K562 (cell line): ENCODE measurements at regions not wholly inside any gene's neighbourhood (a gene's known extent, or its start where the extent isn't known, plus 50 kb on each side); places are given as distances from the start of the nearest gene placed in this dataset.

Source experiments
- ADNP ChIP-seq: fragments of 200-800 bp; sonication (Bioruptor generic); IDR thresholded peaks from 2 replicates; pipeline ENCODE4 v1.6.1; 2016; ENCODE audit warnings: missing genetic modification characterization, missing compliant biosample characterization
- AFF4 ChIP-seq: sonication (generic); formaldehyde crosslinking; IDR thresholded peaks from 2 replicates; pipeline ENCODE4 v1.8.0; 2023; ENCODE audit warnings: mild to moderate bottlenecking, missing genetic modification reagents
- ATF7 ChIP-seq: fragments of 450-650 bp; IDR thresholded peaks from 2 replicates; pipeline ENCODE4 v1.7.1; 2014; ENCODE audit warnings: mild to moderate bottlenecking, moderate library complexity
- BCOR ChIP-seq: fragments of 450-650 bp; IDR thresholded peaks from 2 replicates; pipeline ENCODE4 v1.6.1; 2016
- BMI1 ChIP-seq: fragments of 150-350 bp; IDR thresholded peaks from 2 replicates; pipeline ENCODE4 v1.6.1; 2014; ENCODE audit warnings: low read length
- CEBPG ChIP-seq, 3 experiments: fragments of 200-800 bp in 1 of 3; sonication (Bioruptor generic) in 1 of 3; sonication (generic) in 1 of 3; formaldehyde crosslinking in 1 of 3; IDR thresholded peaks in 2 of 3; conservative IDR thresholded peaks in 1 of 3; 2 replicates each; pipeline versions ENCODE4 v1.6.1 to v1.8.0; 2016 to 2022; ENCODE audit warnings: missing compliant biosample characterization in 2 of 3, missing genetic modification characterization in 2 of 3, mild to moderate bottlenecking in 1 of 3, missing genetic modification reagents in 1 of 3
- E2F8 ChIP-seq: fragments of 450-650 bp; IDR thresholded peaks from 2 replicates; pipeline ENCODE4 v1.7.1; 2018; ENCODE audit warnings: mild to moderate bottlenecking, low read depth; ENCODE audit not compliant: partially characterized antibody
- EHMT2 ChIP-seq: fragments of 450-650 bp; IDR thresholded peaks from 2 replicates; pipeline ENCODE4 v1.6.1; 2018; ENCODE audit warnings: antibody characterized with exemption
- FUS ChIP-seq: fragments of 200-400 bp; formaldehyde crosslinking; optimal IDR thresholded peaks from 2 replicates; pipeline ENCODE3; 2017; ENCODE audit warnings: low read depth, low read length
- MAFF ChIP-seq: IDR thresholded peaks from 2 replicates; pipeline ENCODE4 v1.6.1; 2012; ENCODE audit warnings: low read length, improper control_type of control experiment
- MAZ ChIP-seq, 2 experiments: fragments of 450-650 bp in 1 of 2; sonication (generic) in 1 of 2; formaldehyde crosslinking; IDR thresholded peaks in 1 of 2; conservative IDR thresholded peaks in 1 of 2; 2 replicates each; pipeline versions ENCODE4 v1.4.0 to v1.5.0; 2020; ENCODE audit warnings: mild to moderate bottlenecking in 1 of 2, missing genetic modification reagents in 1 of 2
- MCM2 ChIP-seq: fragments of 450-650 bp; IDR thresholded peaks from 2 replicates; pipeline ENCODE4 v1.6.1; 2017; ENCODE audit warnings: low read depth, mild to moderate bottlenecking
- MLX ChIP-seq, 2 experiments: fragments of 450-650 bp in 1 of 2; sonication (generic) in 1 of 2; formaldehyde crosslinking; conservative IDR thresholded peaks; 2 replicates each; pipeline versions ENCODE4 v1.4.0 to v1.8.1; 2020 to 2022; ENCODE audit warnings: mild to moderate bottlenecking in 1 of 2, missing genetic modification reagents in 1 of 2
- RNF219 ChIP-seq: fragments of 250-450 bp; sonication (Bioruptor Pico); IDR thresholded peaks from 2 replicates; pipeline ENCODE4 v1.5.0; 2022; ENCODE audit warnings: mild to moderate bottlenecking
- ZBTB1 ChIP-seq: sonication (generic); formaldehyde crosslinking; IDR thresholded peaks from 2 replicates; pipeline ENCODE4 v1.8.1; 2023; ENCODE audit warnings: missing genetic modification reagents, low read depth, mild to moderate bottlenecking, borderline replicate concordance
- ZBTB7A ChIP-seq: IDR thresholded peaks from 2 replicates; pipeline ENCODE4 v1.6.1; 2011; ENCODE audit warnings: low read depth, mild to moderate bottlenecking, low read length, moderate library complexity, borderline replicate concordance; ENCODE audit not compliant: control insufficient read depth
- ZNF124 ChIP-seq: sonication (generic); formaldehyde crosslinking; IDR thresholded peaks from 2 replicates; pipeline ENCODE4 v1.8.1; 2022; ENCODE audit warnings: missing genetic modification reagents
- ZNF212 ChIP-seq: fragments of 450-650 bp; formaldehyde crosslinking; IDR thresholded peaks from 2 replicates; pipeline ENCODE4 v1.4.0; 2020; ENCODE audit warnings: mild to moderate bottlenecking
- ZNF217 ChIP-seq: sonication (generic); formaldehyde crosslinking; IDR thresholded peaks from 2 replicates; pipeline ENCODE4 v1.8.0; 2022; ENCODE audit warnings: mild to moderate bottlenecking, missing genetic modification reagents

GRCh38 chr2:64260817-64261216, 116.6 kb upstream of the PELI1 start (continued):
- no peak for TF ChIP-seq MAZ (CRISPR knock-in tag; conservative IDR thresholded peaks at IDR 0.05 in 1 of 2, IDR thresholded peaks at IDR 0.05 in 1 of 2)
- no peak for TF ChIP-seq RNF219 (CRISPR knock-in tag)
- TF ChIP-seq MLX (CRISPR knock-in tag; conservative IDR thresholded peaks at IDR 0.05), result no peak
- TF ChIP-seq ZNF124 (CRISPR knock-in tag), result no peak
- peak; percentile 47; the same call in 1 of the 2 replicates for TF ChIP-seq EHMT2
- TF ChIP-seq ZNF212, result no peak
- no peak for TF ChIP-seq FUS
- no peak for TF ChIP-seq ADNP (tag)
- TF ChIP-seq ZNF217 (CRISPR knock-in tag), result no peak
- no peak for TF ChIP-seq MCM2
- TF ChIP-seq BCOR, result peak; percentile 21; the same call in 1 of the 2 replicates
- TF ChIP-seq E2F8, result no peak
- TF ChIP-seq CEBPG (CRISPR knock-in tag; IDR thresholded peaks at IDR 0.05), result no peak
- TF ChIP-seq CEBPG (tag; conservative IDR thresholded peaks at IDR 0.05 in 1 of 2, IDR thresholded peaks at IDR 0.05 in 1 of 2), result 0 out of 4 replicates have a peak, but pooled peaks of 1 of the 2 experiments have one; percentile 7
- TF ChIP-seq AFF4 (CRISPR knock-in tag), result no peak
- TF ChIP-seq BMI1, result no peak
- TF ChIP-seq ZBTB7A, result no peak; the same call in 1 of the 2 replicates
- peak; percentile 25; the same call in 1 of the 2 replicates for TF ChIP-seq ATF7
- no peak for TF ChIP-seq ZBTB1 (CRISPR knock-in tag)
- TF ChIP-seq MAFF, result peak; percentile 76
